T-helper 1 cell (primary cell): ENCODE measurements at regions not wholly inside any gene's neighbourhood (a gene's known extent, or its start where the extent isn't known, plus 50 kb on each side); places are given as distances from the start of the nearest gene placed in this dataset.

Experiments used
- DNase-seq, 5 donors: peaks; one replicate each; pipeline ENCODE4 v3.0.0-alpha.2; 2012 to 2020

DNA sequence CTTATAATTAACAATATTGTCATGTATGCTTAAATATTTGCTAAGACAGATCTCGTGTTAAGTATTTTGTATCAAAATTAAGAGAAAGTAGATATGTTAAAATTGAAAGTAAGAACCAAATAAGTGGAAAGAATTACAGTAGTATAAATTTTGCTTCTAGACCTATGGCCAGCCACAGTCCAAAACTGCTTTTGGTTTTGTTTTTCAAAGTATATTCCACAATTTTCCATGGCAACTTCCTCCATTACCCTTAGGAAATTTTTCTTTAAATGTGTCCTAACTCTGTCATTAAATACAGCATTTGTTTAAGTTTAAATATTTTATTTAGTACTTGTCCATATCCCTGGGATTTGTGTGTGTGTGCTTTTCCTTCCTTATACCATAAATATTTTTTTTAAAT is 689.0 kb downstream of the DIAPH3 start:
- DNase-seq = no peak

DNA sequence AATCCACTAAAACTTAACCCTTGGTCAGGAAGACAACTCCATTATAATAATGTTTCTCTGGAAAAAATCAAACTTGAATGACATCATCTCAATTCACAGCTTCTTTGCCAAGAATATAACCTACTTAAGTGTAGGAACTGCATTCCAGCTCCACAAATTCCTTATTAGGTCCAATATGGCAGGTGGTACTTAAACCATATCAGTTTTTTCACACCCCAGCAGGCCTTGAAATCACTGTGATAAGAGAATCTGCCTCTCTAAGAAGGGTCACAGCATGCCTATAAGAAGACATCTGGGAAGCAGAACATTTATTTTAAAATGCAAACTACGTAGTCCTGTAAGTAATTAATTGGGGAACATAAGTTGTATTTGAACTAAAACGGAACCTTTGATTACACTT is 687.8 kb downstream of the DIAPH3 start:
- no peak for DNase-seq

DNA sequence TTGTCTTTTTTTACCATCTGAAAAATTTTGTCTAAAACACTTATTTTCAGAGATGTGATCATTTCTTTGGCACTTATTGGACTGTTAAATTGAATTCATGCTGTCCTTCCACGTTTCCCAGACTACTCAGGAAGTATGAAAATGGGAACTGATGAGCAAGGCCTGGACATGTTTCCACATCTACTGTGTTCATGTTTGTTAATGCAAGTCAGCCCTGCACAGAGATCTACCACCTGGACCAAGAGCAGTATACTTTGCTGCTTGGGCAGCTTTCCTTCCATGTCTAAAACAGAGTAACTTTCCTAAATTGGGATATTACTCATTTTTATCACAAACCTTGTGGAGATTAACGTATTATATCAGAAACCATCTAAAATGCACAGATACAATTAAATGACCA is 687.4 kb downstream of the DIAPH3 start:
- DNase-seq = no peak

DNA sequence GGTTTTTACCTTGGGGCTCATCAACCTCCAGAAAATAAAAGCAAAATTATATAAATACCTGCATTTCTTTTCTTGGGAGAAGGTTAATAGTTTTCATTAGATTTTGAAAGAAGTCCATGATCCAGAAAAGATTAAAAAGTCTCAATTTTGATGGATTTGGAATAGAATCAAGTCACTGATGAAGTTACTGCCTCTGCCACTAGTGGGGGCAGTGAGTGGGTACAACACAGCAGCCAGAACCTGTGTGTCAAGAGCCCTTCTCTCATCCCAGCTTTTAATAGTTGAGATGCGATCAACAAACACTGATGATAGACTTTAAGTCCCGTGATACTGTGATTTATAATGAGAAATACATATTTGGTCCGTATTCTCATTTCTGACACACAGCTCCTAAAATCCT is 686.7 kb downstream of the DIAPH3 start:
- DNase-seq = no peak

DNA sequence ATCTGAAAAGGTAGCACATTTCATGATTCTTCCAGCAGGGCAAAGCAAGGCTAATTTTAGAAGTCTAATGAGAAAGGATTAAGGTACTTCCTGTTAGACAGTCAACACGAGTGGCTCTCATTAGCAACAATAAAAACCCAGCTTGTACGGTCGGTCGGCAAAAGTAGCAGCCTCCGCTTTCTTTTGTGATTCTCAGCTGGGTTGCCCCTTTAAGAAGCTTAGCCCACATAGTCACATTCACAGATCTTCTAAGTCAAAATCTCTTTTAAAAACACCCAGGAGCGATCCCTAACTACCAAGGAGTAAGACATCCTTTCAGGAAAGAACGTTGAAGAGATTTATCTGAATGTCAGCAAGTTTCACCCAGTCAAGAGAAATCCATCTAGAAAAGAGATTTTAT is 684.8 kb downstream of the DIAPH3 start:
- no peak for DNase-seq

DNA sequence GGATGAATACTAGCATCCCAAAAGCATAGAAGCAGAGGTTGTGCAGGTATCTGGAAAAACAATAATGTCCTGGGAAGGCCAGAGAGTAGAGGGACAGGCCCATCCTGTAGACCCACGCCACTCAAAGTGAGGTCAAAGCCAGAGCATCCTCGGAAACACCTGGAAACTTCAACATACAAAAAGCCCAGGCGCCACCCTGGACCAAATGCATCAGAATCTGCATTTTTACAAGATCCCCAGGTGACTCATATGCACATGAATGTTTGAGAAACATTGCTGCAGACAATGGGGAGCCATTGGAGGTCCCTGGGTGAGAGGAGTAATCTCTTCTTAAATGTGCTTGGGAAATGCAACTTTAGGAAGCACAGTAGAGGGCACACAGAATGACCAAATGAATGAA is 684.1 kb downstream of the DIAPH3 start:
- no peak for DNase-seq

DNA sequence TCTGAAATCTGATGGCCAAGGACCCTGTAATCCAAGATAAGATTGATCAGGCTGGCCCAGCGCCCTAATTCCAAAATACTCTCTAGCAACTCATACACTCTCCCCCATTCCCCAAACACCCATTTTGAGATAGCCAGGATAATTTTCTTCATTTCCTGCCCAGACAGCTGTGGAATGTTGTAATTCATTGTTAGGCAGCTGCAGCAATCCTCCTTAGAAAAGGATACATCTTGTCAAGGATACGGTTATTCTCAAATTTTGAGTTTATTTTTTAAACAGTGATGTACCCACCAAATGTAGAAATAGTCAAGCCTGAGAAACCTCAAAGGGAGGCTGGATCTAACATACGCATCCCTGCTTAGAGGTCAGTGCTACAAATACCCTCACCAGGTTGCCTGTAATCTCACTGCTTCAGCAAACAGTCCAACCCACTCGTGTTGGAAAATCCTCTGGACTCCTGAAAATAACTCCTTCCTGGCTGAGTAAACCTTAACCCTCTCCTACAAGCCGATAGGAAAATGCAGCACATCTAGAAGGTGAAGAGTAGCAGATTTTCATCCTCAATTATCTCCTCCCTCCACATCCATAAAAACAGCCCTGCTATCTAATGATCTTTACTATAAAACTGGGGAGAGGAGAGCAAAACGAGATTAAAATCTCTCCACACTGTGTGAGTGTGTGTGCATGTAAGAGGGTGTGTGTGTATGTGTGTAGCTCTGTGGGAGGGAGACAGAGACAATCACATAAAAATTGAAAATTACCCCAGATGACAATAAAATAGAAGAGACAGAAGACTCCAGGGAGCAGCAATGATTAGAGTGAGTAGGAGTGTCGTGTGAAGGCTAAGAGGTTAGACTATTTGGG is 683.1 kb downstream of the DIAPH3 start:
- DNase-seq = no peak

DNA sequence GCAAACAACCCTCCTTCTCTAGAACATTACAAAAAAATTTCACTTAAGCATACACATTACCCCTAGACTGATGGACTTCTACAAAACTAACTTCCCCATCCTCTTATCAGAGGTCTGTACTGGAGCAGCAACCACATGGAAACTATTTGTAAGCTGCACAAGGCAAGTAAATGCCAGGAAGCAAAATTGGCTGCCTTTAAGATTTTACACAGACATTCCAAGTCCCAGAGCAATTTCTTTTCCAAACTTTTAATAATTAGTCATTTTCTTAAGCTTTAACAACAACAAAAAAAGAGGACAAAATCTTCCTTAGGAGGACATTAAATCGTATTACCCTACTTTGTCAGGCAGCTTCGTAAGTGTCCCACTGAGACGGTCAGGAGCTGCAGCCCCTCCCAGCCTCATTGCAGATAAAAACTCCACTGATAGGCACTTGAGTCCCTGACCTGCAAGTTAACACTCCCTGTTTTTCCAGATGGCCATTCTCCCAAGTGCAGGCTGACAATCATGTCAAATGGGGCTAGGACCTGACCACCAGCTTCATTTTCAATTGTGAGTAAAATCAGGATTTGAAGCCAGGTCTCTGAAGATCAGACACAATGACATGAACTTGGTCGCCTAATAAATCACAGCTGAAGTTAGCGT is 680.1 kb downstream of the DIAPH3 start:
- DNase-seq = no peak

DNA sequence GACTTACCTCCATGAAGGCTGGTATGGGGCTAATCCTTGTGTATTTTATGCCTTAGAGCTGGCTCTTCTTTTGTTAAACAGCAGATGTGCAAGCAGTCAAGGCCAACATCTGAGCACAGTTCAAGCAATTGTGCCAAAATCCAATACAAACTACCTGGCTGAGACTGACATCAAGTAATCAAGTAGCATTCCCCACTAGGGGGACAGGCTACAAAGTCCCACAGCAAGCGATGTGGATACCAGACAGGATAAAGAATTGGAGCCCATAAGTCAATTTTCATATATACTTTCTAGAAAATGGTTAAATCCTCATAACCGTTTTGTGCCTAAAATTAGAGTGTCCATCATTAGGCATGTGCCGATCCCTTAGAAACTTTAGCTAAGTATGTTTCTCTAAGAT is 675.8 kb downstream of the DIAPH3 start:
- DNase-seq = no peak

DNA sequence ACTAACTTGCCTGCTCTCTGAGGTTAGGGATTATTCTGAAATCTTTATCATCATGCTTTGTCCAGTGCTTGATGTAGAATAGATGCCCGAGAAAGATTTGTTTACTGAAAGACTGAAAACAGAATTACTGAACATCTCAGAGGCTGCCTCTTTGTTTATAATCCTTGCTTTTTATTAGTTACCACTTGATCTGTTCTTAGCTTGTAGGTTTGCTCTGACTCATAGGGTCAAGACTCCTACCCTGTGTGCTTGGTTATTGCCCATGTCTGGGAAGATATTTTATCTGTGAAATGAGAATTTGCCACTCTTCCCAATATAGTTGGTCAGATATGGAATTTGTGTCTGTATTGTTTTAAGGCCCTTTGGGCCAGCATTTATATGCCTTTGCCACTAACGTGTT is 675.3 kb downstream of the DIAPH3 start:
- DNase-seq = no peak

DNA sequence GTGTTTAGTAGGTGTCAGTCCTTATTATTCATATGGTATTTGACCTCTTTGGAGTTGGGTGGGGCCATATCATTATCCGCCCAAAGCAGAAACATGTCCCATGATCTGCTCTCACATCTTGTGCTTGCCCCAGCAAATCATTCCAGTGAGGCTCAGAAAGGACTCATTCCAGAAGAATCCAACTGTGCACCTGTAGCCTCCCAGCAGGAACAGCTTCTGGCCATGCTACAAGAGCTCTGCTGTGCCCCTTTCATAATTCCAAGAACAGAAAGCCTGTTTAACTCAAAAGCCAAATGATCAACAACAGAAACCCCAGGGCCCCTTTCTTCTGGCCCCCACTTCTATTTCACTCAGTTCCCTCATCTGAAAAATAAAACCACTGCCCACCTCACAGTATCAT is 673.1 kb downstream of the DIAPH3 start:
- no peak for DNase-seq

DNA sequence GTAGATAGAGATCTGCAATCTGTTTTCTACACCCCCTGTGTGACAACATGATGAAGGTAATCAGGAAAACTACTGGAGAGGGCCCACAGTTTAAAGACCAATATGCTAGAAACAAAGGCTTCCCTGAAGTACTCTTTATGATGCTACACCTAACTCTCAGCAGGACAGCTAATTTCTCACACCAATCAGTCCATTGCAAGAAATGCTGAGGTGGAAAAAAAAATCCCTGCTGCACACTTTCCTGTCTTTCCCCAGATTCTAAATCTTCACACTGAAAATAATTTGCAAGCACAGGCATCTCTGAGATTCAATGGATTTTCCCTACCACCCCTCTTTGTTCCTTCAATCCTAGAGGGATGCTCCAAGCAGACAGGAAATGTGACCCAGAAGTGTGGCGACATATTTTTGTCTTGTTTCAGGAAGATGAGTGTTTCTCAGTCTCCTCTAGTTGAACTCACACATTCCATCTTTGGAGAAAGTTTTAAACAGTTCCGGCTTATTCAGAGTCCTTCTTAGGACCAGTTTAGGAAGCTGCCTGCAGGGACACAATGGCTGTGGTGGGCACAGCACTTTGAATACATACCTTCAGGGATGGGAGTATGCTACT is 671.6 kb downstream of the DIAPH3 start:
- no peak for DNase-seq

DNA sequence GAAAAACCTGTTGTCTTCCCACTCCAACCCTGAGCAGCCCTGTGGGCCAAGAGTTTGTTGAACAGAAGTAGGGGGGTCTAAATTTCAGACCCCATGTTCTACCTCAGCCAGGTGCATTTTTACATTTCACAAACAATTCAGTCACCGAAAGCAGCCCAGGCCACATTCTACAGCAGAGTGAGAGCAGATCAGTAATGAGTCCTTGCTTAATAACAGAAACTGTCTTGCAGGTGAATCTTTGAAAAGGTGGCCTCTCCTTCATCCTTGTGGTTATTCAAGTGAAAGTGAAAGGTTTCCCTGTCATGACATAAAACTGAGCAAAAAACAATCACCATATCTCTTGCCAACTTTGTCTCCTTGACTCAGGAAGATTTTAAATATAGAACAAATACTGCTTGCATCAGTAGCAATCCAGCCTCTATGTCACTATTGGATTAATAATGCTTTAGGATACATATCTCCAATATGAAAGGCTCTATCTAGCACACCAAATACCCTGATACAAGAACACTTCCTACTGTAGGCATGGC is 670.2 kb downstream of the DIAPH3 start:
- no peak for DNase-seq

DNA sequence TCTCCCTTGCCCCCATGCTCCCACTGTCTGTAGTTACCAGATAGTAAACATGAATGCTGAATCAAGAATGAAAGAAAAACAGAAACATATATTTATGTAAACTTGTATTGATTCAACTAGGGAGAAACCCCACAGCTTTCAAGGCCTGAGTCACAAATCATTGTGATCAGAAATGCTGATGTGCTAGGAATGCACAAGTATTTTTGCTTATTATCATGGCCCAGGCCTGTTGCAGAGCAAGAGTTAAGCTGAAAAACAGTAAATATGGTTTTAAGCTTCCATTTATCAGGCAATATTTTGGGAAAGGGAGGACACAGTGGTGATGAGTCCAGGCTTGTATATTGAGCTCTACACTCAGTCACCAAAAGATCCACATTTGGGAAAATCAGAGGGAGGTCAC is 669.6 kb downstream of the DIAPH3 start:
- no peak for DNase-seq

DNA sequence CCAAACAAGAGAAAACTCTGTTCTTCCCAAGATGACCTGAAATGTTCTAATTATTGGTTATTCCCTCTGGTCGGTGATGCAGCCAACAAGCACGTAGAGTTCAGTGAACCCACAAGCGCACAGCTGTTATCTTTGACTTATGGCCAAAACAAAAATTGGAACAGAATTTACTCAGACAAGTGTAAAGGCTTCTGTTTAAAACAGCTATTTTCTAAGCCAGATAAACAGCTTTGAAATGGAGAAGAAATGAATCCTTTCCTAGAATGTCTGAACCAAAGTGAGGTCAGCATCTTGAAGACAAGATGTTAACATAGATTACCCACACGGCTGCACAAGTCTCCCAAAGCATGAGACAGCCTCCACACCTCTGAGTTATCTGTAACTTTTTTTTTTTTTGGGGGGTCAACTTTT is 669.2 kb downstream of the DIAPH3 start:
- no peak for DNase-seq

DNA sequence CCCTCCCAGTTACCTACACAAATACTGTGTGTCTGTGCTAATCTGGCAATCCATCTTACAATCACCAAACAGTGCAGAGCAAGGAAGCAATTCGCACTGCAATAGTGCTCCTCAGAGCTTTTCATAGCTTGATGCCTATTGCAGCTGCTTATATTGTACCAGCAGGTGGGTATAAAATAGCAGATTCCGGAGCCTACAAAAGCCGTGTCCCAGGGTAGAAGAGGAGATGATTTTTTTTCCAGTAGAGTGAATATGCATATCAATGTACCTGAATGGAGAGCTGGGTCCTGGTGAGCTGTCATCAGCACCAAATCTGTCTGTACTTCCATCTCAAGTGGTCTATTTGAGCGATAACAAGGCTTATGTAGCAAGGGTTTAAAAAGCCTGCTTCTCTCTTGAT is 668.4 kb downstream of the DIAPH3 start:
- no peak for DNase-seq

DNA sequence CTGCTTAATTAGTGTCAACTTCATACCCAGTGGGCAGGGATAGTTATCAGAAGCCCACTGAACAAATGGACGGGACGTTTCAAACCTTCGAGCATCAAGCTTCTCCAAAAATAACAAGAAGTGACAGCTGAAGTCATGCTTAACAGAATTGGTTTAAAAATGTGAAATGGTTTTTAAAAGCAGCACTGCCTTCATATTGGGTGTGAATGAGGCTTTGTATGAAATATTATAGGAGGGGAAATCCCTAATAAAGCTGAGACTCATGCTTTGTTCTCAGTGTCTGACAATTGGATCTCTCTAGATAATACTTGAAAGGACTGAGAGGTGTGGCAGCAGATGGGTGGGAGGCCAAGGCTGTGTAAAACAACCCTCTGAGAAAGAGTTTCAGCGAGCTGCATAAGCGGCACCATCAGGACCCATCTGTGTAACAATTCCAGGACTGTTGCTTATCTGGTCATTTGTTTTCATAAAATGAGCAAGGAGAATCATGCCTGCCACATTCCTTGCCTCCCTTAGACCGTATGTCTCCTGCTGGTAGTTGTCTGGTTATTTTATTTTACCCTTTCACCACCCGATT is 667.7 kb downstream of the DIAPH3 start:
- no peak for DNase-seq

DNA sequence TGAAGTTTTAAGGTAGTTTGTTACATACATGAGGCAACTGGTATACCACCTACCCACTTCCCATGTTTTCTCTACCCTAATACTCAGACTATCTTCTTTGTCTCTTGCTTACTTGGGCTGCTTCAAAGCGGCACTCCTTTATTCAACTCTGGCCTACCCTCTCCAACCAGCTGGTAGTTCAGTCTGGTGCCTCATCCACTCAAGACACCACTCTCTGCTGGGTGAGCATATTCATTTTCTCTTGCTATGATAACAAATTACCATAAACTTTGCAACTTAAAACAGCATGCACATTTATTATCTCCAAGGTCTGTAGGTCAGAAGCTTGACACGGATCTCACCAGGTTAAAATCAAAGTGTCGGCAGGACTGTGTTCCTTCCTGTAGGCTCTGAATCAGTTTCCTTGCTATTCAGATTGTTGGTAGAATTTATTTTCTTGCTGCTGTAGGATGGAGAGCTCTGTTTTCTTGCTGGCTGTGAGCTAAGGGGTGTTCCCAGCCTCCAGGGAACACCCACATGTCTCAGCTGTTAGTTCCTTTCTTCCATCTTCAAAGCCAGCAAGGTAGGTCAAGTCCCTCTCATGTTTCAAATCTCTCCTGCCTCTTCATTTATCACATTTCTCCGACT is 666.0 kb downstream of the DIAPH3 start:
- no peak for DNase-seq

DNA sequence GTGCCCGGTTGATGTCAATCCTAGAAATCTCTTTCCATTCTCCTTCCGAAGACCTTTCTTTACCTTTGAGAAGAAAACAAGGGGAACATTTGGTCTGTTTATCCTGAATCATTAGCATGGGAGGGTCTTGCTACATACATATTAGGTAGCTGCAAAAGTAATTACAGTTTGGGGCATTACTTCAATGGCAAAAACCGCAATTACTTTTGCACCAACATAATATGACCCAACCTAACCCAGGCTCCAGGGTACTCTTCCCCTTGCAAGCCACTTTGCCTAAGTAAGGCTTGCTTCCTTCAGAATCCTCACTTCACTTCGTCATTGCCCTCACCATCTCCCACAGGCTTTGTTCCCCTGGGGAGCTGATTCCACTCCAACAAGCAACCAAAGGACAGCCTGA is 662.7 kb downstream of the DIAPH3 start:
- DNase-seq = no peak

DNA sequence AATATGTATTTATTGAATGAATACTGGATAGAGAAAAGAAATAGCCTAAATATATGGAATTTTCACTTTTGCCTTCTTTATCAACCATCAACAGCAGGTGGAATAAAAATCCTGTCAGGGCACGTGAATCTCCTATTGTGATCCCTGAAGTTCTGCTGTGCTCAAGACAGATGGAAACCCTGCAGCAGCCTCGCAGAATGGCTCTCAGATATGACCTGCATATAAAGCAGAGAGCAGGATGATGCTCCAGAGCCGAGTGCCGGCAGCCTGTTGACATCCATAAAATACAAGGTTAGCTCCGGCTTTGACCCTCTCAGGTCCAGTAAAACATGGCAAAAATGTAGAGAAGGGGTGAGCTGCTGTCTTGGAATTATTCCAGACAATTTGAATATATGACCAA is 659.3 kb downstream of the DIAPH3 start:
- no peak for DNase-seq

DNA sequence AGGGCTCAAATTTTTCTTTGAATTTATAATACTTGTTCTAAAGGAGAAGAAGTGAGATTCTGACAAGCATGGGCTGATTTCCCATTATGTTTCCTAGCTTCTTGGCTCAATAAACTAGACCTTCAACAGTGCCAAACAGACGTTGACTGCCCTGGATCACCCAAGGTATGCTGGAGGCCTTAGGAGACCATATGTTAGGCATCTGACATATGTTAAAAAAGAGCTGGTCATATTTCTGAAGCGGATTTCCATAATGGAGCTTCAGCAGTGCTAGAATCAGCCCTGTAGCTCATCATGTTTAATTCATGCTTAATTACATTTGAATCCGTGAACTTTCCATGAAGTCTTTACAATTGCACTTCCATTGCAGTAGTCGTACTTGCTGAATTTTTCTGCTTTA is 653.3 kb downstream of the DIAPH3 start:
- DNase-seq = no peak

DNA sequence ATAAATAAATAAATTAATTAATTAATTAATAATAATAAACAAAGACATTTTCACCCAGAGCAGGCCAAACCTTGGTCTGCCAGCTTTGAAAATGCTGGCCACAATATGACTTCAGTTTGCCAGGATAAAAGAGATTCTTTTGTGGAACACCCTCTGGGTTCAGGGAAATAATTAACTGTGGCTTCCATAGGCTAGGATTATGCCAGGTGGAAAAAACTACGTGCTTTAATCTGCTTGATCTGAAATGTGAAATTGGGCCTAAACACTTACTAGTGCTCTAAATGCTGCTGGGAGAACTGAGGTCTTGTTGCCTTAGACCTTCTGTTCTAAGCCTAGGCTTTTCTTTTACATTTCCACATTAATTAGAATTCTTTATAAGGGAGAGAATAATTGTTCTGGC is 650.0 kb downstream of the DIAPH3 start:
- DNase-seq = no peak

DNA sequence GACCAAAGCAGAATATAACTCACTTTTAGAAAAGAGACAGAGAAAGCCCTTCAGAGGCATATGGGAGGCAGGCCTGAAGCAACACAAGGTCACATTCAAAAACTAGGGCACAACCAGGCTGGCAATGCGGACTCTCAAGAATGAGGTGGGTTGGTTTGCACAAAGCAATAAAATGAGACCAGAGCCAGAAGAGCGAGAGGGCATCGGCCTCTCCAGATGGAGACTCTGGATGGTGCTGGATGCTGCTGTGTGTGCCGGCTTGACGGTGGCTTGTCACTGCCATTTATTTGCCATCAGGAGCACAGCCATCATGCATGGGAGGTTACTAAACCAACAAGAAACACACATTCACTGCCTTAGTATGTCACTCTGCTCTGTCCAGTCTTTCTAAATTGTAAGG is 649.4 kb downstream of the DIAPH3 start:
- DNase-seq = no peak
